22Rv1 (cell line): ENCODE measurements at regions not wholly inside any gene's neighbourhood (a gene's known extent, or its start where the extent isn't known, plus 50 kb on each side); places are given as distances from the start of the nearest gene placed in this dataset.

Source experiments
- ZFX ChIP-seq: fragments of 450-650 bp; IDR thresholded peaks from 2 replicates; pipeline ENCODE4 v1.6.1; 2017; ENCODE audit warnings: antibody characterized with exemption, borderline replicate concordance
- TF ChIP-seq, protein P1 (sequence below): fragments of 450-650 bp; IDR thresholded peaks from 2 replicates; pipeline ENCODE4 v1.5.1; 2017; ENCODE audit warnings: mild to moderate bottlenecking

DNA sequence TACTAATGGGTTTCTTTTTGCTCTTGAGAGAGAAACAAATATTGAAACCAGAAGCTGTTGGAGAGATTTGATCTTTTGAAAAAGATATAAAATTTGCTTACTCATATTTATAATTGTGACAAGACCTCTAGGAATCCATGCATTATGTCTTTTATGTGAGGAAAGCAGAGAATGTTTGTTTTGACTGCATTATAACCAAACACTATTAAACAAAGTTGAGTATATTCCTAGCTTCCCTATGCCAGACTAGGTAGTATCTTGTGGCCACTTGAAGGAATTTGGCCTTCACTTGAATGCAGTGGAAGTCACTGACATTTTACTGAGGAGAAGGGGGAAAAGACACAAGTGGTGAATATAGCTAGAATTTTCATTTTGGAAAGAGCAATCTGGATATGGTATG, 521.8 kb upstream of the ZEB2 start:
- TF ChIP-seq, protein P1, sequence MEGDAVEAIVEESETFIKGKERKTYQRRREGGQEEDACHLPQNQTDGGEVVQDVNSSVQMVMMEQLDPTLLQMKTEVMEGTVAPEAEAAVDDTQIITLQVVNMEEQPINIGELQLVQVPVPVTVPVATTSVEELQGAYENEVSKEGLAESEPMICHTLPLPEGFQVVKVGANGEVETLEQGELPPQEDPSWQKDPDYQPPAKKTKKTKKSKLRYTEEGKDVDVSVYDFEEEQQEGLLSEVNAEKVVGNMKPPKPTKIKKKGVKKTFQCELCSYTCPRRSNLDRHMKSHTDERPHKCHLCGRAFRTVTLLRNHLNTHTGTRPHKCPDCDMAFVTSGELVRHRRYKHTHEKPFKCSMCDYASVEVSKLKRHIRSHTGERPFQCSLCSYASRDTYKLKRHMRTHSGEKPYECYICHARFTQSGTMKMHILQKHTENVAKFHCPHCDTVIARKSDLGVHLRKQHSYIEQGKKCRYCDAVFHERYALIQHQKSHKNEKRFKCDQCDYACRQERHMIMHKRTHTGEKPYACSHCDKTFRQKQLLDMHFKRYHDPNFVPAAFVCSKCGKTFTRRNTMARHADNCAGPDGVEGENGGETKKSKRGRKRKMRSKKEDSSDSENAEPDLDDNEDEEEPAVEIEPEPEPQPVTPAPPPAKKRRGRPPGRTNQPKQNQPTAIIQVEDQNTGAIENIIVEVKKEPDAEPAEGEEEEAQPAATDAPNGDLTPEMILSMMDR, result no peak
- no peak for TF ChIP-seq ZFX
